SK-N-SH treated with all-trans-retinoic acid at 6 μM for 48 hours (cell line): ENCODE measurements at regions not wholly inside any gene's neighbourhood (a gene's known extent, or its start where the extent isn't known, plus 50 kb on each side); places are given as distances from the start of the nearest gene placed in this dataset.

ENCODE experiments used
- ATAC-seq: fragments of 200-7000 bp; cut with Tn5 transposase; 3 replicates; pipeline ENCODE4 v1.9.1; 2020; ENCODE audit warnings: mild to moderate bottlenecking, moderate library complexity
- BACH2 ChIP-seq: fragments of 250-450 bp; sonication (Bioruptor Pico); IDR thresholded peaks from 2 replicates; pipeline ENCODE4 v1.9.0; 2021; ENCODE audit warnings: mild to moderate bottlenecking, borderline replicate concordance
- CREB5 ChIP-seq: fragments of 250-450 bp; sonication (Bioruptor Pico); IDR thresholded peaks from 2 replicates; pipeline ENCODE4 v1.5.1; 2020; ENCODE audit warnings: low read depth, mild to moderate bottlenecking, moderate library complexity
- CSDC2 ChIP-seq: fragments of 250-450 bp; sonication (Bioruptor Pico); IDR thresholded peaks from 2 replicates; pipeline ENCODE4 v1.5.0; 2020; ENCODE audit warnings: mild to moderate bottlenecking, moderate library complexity
- CSRNP3 ChIP-seq: fragments of 250-450 bp; sonication (Bioruptor Pico); IDR thresholded peaks from 2 replicates; pipeline ENCODE4 v1.5.1; 2021; ENCODE audit warnings: mild to moderate bottlenecking, moderate library complexity
- ESRRG ChIP-seq: fragments of 250-450 bp; sonication (Bioruptor Pico); IDR thresholded peaks from 2 replicates; pipeline ENCODE4 v1.6.1; 2021; ENCODE audit warnings: mild to moderate bottlenecking
- ISL1 ChIP-seq: fragments of 250-450 bp; sonication (Bioruptor Pico); IDR thresholded peaks from 2 replicates; pipeline ENCODE4 v2.1.2; 2022; ENCODE audit warnings: mild to moderate bottlenecking, moderate library complexity
- PATZ1 ChIP-seq: fragments of 250-450 bp; sonication (Bioruptor Pico); IDR thresholded peaks from 2 replicates; pipeline ENCODE4 v1.8.0; 2020; ENCODE audit warnings: mild to moderate bottlenecking, moderate library complexity, borderline replicate concordance
- RARB ChIP-seq: fragments of 250-450 bp; sonication (Bioruptor Pico); IDR thresholded peaks from 2 replicates; pipeline ENCODE4 v1.8.0; 2021; ENCODE audit warnings: mild to moderate bottlenecking, moderate library complexity
- TCF4 ChIP-seq: fragments of 250-450 bp; sonication (Bioruptor Pico); IDR thresholded peaks from 2 replicates; pipeline ENCODE4 v1.8.0; 2021; ENCODE audit warnings: mild to moderate bottlenecking, moderate library complexity, borderline replicate concordance
- TOX ChIP-seq: fragments of 250-450 bp; sonication (Bioruptor Pico); IDR thresholded peaks from 2 replicates; pipeline ENCODE4 v1.8.0; 2021; ENCODE audit warnings: mild to moderate bottlenecking, moderate library complexity, borderline replicate concordance
- TSHZ2 ChIP-seq: fragments of 250-450 bp; sonication (Bioruptor Pico); IDR thresholded peaks from 2 replicates; pipeline ENCODE4 v1.5.0; 2020; ENCODE audit warnings: mild to moderate bottlenecking, moderate library complexity
- ZC3H10 ChIP-seq: fragments of 250-450 bp; sonication (Bioruptor Pico); IDR thresholded peaks from 2 replicates; pipeline ENCODE4 v1.5.1; 2021; ENCODE audit warnings: mild to moderate bottlenecking, moderate library complexity
- ZNF70 ChIP-seq: fragments of 450-650 bp; formaldehyde crosslinking; IDR thresholded peaks from 2 replicates; pipeline ENCODE4 v1.5.0; 2020; ENCODE audit warnings: mild to moderate bottlenecking, moderate library complexity
- ZNF8 ChIP-seq: fragments of 450-650 bp; formaldehyde crosslinking; IDR thresholded peaks from 2 replicates; pipeline ENCODE4 v1.5.0; 2020; ENCODE audit warnings: mild to moderate bottlenecking, moderate library complexity

- no peak for ATAC-seq
- no peak for TF ChIP-seq CSRNP3 (CRISPR knock-in tag)
- no peak for TF ChIP-seq TOX
- TF ChIP-seq ZNF8 (CRISPR knock-in tag) = no peak
- TF ChIP-seq ESRRG (CRISPR knock-in tag) = no peak
- no peak for TF ChIP-seq BACH2 (CRISPR knock-in tag)
- TF ChIP-seq, all 23 proteins: peak for 0
Observed at GRCh38 chr17:70484050-70484449, 314.7 kb downstream of the KCNJ2 start.

- ATAC-seq = no peak
- no peak for TF ChIP-seq TSHZ2
- no peak for TF ChIP-seq TOX
- TF ChIP-seq ZC3H10 (CRISPR knock-in tag) = no peak
- no peak for TF ChIP-seq TCF4
- no peak for TF ChIP-seq CSRNP3 (CRISPR knock-in tag)
- no peak for TF ChIP-seq PATZ1 (CRISPR knock-in tag)
- no peak for TF ChIP-seq ZNF70 (CRISPR knock-in tag)
- no peak for TF ChIP-seq ZNF8 (CRISPR knock-in tag)
- TF ChIP-seq ISL1 (CRISPR knock-in tag) = no peak
- TF ChIP-seq CSDC2 (CRISPR knock-in tag) = no peak
- no peak for TF ChIP-seq CREB5
- TF ChIP-seq RARB (CRISPR knock-in tag) = no peak
Observed at GRCh38 chr17:70484496-70484895, 315.2 kb downstream of the KCNJ2 start.

GRCh38 chr17:70492368-70492767 is 323.0 kb downstream of the KCNJ2 start:
- TF ChIP-seq CREB5 (no peak), RARB (CRISPR knock-in tag) (no peak), TSHZ2 (no peak), ZNF70 (CRISPR knock-in tag) (no peak), CSRNP3 (CRISPR knock-in tag) (no peak), ESRRG (CRISPR knock-in tag) (no peak)
- no peak for ATAC-seq
